Esophagus muscularis mucosa (tissue), 4 donors: ENCODE measurements at regions not wholly inside any gene's neighbourhood (a gene's known extent, or its start where the extent isn't known, plus 50 kb on each side); places are given as distances from the start of the nearest gene placed in this dataset.
"Not testable (repeated sequence)": the region's sequence is repeated elsewhere in the genome, so short reads cannot be mapped to it uniquely, and the experiment has no call there.

Experiments
- DNase-seq: peaks from one replicate; pipeline ENCODE4 v3.0.0-alpha.2; 2017; ENCODE audit errors: extremely low spot score
- H3K27ac ChIP-seq, 4 donors: fragments of 200-600 bp; sonication (generic); replicated peaks in 1 of 4; 1 replicate in 3 of 4; 2 replicates in 1 of 4; pipeline ENCODE4 v1.5.1; 2016 to 2019; ENCODE audit warnings: mild to moderate bottlenecking in 1 of 4
- H3K27me3 ChIP-seq, 4 donors: fragments of 200-600 bp; sonication (generic); one replicate each; pipeline versions ENCODE4 v1.5.1 to v1.6.0; 2016 to 2019
- H3K36me3 ChIP-seq, 4 donors: fragments of 200-600 bp; sonication (generic); one replicate each; pipeline ENCODE4 v1.5.1; 2016 to 2019
- H3K4me1 ChIP-seq, 4 donors: fragments of 200-600 bp; sonication (generic); one replicate each; pipeline ENCODE4 v1.5.1; 2016 to 2019
- H3K4me3 ChIP-seq, 4 donors: fragments of 200-600 bp; sonication (generic); 1 replicate in 2 of 4; 2 replicates in 2 of 4; pipeline ENCODE4 v1.5.1; 2016 to 2019; ENCODE audit warnings: mild to moderate bottlenecking in 4 of 4, moderate library complexity in 1 of 4
- H3K9me3 ChIP-seq, 4 donors: fragments of 200-600 bp; sonication (generic); 1 replicate in 3 of 4; 2 replicates in 1 of 4; pipeline ENCODE4 v1.5.1; 2016 to 2019
- EP300 ChIP-seq: sonication (generic); formaldehyde crosslinking; IDR thresholded peaks from one replicate; pipeline ENCODE4 v1.6.1; 2017; ENCODE audit warnings: antibody characterized with exemption
- POLR2A ChIP-seq: fragments of 450-650 bp; IDR thresholded peaks from one replicate; pipeline ENCODE4 v1.6.1; 2017; ENCODE audit warnings: antibody characterized with exemption, moderate library complexity, mild to moderate bottlenecking, low read depth
- POLR2AphosphoS5 ChIP-seq, 2 donors: sonication (generic); formaldehyde crosslinking; IDR thresholded peaks; one replicate each; pipeline ENCODE4 v1.6.1; 2017; ENCODE audit warnings: antibody characterized with exemption in 2 of 2
- WGBS: methylation state at CpG from one replicate; pipeline ENCODE4 v1.1.5; 2018; 5-methylcytosine and 5-hydroxymethylcytosine counted together
- intact Hi-C: fragments of 100-400 bp; cut with DNase I; formaldehyde crosslinking; loops from one replicate; pipeline ENCODE4 v1.15.1; 2023
- TF ChIP-seq, protein P1 (sequence below), 3 experiments: fragments of 200-600 bp in 2 of 3; fragments of 450-650 bp in 1 of 3; sonication (generic) in 2 of 3; IDR thresholded peaks; one replicate each; pipeline ENCODE4 v1.5.1; 2017 to 2019; ENCODE audit warnings: antibody characterized with exemption in 3 of 3, mild to moderate bottlenecking in 2 of 3, moderate library complexity in 1 of 3

DNA sequence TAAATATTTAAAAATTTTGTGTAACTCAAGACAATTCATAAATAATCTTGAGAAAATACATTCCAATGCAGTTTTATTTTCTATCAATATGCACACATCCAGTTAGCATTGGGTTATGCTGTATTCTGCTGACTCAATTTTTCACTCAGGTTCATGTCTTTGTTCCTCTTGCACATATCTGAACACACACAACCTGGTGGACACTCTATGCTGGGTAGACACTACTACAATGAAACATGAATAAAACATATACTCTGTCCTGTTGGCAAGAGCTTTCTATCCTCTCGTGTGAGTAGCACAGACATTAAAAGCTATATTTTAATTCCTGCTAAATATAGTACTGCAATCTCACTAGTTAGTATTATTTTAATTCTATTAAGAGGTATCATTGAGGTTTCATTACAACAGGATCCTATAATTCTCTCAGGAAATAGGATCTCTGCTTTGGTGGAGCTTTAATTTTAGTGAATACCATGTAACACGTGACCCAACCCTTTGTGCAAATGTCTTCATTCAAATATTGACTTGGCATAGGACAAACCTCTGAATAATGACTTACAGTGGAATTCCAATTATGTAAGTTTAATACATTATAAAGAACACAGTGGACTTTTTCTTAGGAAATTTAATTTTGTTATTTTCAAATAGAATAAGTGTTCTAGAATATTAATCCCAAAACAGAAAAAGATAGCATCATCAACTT is 342.3 kb upstream of the TMEFF2 start:
- WGBS = 54% methylated on average over 2 of the region's 2 CpGs
- no peak for DNase-seq
- Histone ChIP-seq H3K4me1 (no peaks in the 10 kb centered on the region), H3K27me3 (no peaks in the 10 kb centered on the region), H3K4me3 (no peak overlapping the region), H3K27ac (no peak overlapping the region), H3K9me3 (no peaks in the 10 kb centered on the region), H3K36me3 (no peaks in the 10 kb centered on the region)
- TF ChIP-seq EP300 (no peak), POLR2AphosphoS5 (IDR thresholded peaks at IDR 0.05) (no peak), POLR2A (no peak)
- TF ChIP-seq, protein P1, sequence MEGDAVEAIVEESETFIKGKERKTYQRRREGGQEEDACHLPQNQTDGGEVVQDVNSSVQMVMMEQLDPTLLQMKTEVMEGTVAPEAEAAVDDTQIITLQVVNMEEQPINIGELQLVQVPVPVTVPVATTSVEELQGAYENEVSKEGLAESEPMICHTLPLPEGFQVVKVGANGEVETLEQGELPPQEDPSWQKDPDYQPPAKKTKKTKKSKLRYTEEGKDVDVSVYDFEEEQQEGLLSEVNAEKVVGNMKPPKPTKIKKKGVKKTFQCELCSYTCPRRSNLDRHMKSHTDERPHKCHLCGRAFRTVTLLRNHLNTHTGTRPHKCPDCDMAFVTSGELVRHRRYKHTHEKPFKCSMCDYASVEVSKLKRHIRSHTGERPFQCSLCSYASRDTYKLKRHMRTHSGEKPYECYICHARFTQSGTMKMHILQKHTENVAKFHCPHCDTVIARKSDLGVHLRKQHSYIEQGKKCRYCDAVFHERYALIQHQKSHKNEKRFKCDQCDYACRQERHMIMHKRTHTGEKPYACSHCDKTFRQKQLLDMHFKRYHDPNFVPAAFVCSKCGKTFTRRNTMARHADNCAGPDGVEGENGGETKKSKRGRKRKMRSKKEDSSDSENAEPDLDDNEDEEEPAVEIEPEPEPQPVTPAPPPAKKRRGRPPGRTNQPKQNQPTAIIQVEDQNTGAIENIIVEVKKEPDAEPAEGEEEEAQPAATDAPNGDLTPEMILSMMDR (IDR thresholded peaks at IDR 0.05) = no peak
- intact Hi-C loops = no loop called here

GRCh38 chr2:192535956-192536921 is 341.5 kb upstream of the TMEFF2 start:
- intact Hi-C loops = no loop called here
- no peak overlapping the region for H3K4me3 ChIP-seq
- no peaks in the 10 kb centered on the region for H3K27me3 ChIP-seq
- H3K9me3 ChIP-seq = no peaks in the 10 kb centered on the region
- no peak for DNase-seq
- 50% methylated on average over 3 of the region's 3 CpGs for WGBS
- no peaks in the 10 kb centered on the region for H3K4me1 ChIP-seq
- no peak overlapping the region for H3K27ac ChIP-seq
- H3K36me3 ChIP-seq = no peaks in the 10 kb centered on the region
- TF ChIP-seq EP300 = no peak
- TF ChIP-seq POLR2A = no peak
- TF ChIP-seq POLR2AphosphoS5 (IDR thresholded peaks at IDR 0.05) = no peak
- TF ChIP-seq, protein P1 (IDR thresholded peaks at IDR 0.05) = no peak

DNA sequence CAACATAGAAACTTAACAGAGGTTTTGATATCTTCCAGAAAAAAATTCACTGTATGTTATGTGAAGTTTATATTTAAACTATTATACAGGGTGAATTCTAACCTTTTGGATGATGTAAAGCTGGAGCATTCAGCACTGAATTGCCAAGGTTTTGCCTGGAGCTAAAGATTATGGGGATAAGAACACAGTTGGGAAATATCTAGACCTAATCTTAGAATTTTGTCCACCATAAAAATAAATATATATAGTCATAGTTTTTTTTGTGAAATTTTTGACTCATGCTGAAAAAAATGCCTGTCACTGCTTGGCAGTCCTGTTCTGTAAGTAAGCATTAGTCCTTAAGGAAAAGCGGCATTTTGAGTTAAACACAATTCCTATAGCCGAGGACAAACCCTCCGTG is 339.3 kb upstream of the TMEFF2 start:
- intact Hi-C loops = no loop called here

DNA sequence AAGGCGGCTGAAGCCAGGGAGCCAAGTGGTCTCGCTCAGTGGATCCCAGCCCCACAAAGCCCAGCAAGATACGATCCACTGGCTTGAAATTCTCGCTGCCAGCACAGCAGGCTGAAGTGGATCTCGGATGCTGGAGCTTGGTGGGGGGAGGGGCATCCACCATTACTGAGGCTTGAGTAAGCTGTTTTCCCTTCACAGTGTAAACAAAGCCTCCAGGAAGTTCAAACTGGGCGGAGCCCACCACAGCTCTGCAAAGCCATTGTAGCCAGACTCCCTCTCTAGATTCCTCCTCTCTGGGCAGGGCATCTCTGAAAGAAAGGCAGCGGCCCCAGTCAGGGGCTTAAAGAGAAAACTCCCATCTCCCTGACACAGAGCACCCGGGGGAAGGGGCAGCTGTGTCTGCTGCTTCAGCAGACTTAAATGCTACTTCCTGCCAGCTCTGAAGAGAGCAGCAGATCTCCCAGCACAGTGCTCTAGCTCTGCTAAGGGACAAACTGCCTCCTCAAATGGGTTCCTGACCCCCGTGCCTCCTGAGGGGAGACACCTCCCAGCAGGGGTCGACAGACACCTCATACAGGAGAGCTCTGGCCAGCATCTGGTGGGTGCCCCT is 330.0 kb upstream of the TMEFF2 start:
- H3K27me3 ChIP-seq, H3K27ac ChIP-seq, intact Hi-C loops, H3K4me1 ChIP-seq, DNase-seq, H3K36me3 ChIP-seq, H3K4me3 ChIP-seq: not testable (repeated sequence)
- peaks cover 0 to 12% (median 3%) of the 10 kb centered on the region in 4 donors for H3K9me3 ChIP-seq
- WGBS = 90% methylated on average over 4 of the region's 10 CpGs

More for the DNA sequence above, 339.3 kb upstream of the TMEFF2 start:
- 86% methylated on average over 3 of the region's 3 CpGs for WGBS
- H3K4me1 ChIP-seq = no peaks in the 10 kb centered on the region
- no peak for DNase-seq
- H3K36me3 ChIP-seq = no peaks in the 10 kb centered on the region
- H3K9me3 ChIP-seq = no peaks in the 10 kb centered on the region
- no peaks in the 10 kb centered on the region for H3K27me3 ChIP-seq
- TF ChIP-seq, protein P1 (IDR thresholded peaks at IDR 0.05) = no peak
- TF ChIP-seq POLR2A = no peak
- TF ChIP-seq EP300 = no peak
- no peak for TF ChIP-seq POLR2AphosphoS5 (IDR thresholded peaks at IDR 0.05)
- no peak overlapping the region for H3K4me3 ChIP-seq
- no peak overlapping the region for H3K27ac ChIP-seq

DNA sequence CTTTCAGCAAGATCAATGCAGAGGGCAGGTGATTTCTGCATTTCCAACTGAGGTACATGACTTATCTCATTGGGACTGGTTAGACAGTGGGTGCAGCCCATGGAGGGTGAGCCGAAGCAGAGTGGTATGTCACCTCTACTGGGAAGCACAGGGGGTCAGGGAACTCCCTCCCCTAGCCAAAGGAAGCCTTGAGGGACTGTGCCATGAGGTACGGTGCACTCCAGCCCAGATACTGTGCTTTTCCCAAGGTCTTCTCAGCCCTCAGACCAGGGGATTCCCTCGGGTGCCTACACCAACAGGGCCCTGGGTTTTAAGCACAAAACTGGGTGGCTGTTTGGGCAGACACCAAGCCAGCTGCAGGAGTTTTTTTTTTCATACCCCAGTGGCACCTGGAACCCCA is 329.5 kb upstream of the TMEFF2 start:
- not testable (repeated sequence) for DNase-seq
- 67% methylated on average over 3 of the region's 3 CpGs for WGBS

More for the DNA sequence above, 329.5 kb upstream of the TMEFF2 start:
- H3K36me3 ChIP-seq, H3K4me3 ChIP-seq, intact Hi-C loops, H3K27ac ChIP-seq, H3K4me1 ChIP-seq, H3K27me3 ChIP-seq: not testable (repeated sequence)
- H3K9me3 ChIP-seq = peaks cover 0 to 12% (median 3%) of the 10 kb centered on the region in 4 donors
